ENCODE measurements at regions not wholly inside any gene's neighbourhood (a gene's known extent, or its start where the extent isn't known, plus 50 kb on each side); places are given as distances from the start of the nearest gene placed in this dataset.

DNA sequence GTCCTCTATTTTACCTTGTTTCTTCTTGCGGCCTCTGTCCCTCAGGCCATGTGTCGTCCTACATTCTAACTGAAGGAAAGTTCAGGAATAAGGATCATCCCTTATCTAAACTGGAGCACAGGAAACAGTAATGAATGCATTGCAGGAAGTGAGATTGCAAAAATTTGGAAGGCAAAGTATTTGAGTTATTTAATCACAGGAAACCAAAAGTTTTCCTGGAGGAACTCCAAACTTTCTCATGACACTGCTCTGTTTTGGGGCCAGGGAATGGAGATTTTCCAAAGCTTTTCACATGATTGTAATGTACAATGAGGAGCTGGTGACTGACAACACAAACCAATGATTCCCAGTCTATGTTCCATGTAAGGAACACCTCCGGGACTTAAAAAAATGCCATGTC lies 57.8 kb upstream of the PLSCR4 start:
- peak; percentile 93 for DNase-seq (ENCODE audit: low read depth)

DNA sequence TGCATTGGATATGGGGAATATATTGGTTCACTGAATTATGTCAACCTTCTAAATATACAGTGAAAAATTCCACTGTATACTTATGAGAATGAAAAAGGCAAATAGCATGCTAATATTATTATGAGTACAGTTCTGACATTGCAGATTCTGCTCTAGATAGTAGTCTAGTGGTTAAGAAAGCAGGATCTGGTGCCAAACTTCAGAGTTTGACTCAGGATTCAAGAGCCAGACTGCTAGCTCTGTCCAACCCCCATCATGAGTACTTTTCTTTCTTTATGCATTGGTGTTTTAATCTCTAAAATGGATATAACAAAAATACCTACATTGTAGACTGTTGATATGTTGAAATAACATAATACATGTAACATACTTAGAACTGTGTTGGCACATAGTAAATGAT lies 57.3 kb upstream of the PLSCR4 start:
- peak; percentile 88 for DNase-seq (ENCODE audit: low read depth)

DNA sequence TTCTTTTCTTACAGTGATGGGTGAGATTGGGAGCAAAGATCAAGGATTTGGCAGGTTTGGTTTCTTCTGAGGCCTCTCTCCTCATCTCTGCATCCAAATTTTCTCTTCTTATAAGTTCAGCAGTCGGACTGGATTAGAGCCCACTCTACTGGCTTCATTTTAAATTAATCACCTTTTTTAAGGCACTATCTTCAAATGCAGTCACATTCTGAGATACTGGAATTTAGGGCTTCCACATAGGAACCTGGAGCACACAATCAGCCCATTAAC lies 56.5 kb upstream of the PLSCR4 start:
- DNase-seq (ENCODE audit: low read depth) = no peak

DNA sequence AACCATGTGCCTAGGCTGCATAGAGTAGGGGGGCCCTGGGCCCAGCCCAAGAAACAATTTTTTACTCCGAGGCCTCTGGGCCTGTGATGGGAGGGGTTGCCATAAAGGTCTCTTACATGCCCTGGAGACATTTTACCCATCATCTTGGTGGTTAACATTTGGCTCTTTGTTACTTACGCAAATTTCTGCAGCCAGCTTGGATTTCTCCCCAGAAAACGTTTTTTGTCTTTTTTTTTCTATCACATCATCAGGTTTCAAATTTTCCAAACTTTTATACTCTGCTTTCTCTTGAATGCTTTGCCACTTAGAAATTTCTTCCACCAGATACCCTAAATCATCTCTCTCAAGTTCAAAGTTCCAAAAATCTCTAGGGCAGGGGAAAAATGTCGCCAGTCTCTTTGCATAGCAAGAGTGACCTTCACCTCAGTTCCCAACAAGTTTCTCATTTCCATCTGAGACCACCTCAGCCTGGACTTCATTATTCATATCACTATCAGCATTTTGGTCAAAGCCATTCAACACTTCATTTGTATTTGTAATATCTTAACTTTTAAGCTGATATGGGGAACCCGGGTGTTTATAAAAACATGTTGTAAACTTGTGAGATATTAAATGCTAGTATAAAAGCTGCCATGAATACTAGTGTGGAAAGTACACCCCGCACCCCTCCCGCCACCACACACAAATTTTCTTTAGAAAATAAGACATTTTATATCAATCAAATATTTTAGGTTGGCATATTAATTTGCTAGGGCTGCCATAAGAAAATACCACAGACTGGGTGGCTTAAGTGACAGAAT lies 56.0 kb upstream of the PLSCR4 start:
- DNase-seq (ENCODE audit: low read depth) = no peak

- DNase-seq (ENCODE audit: low read depth) = no peak
These were observed 55.0 kb upstream of the PLSCR4 start for GRCh38 chr3:146305808-146306423.

DNA sequence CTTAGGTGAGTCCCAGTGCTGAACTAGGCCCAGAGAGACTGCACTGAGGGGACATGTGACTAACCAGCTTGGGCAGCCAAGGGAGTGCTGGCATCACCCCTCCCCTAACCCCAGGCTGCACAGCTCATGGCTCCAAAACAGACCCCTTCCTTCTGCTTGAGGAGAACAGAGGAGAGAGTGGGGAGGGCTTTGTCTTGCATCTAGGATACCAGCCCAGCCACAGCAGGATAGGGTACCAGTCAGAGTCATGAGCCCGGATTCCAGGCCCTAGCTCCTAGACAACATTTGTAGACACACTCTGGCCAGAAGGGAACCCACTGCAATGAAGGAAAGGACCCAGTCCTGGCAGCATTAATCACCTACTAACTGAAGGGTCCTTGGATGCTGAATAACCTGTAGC lies 49.9 kb upstream of the PLSCR4 start:
- no peak for DNase-seq (ENCODE audit: low read depth)

All from M059J (cell line).